ENCODE measurements at regions not wholly inside any gene's neighbourhood (a gene's known extent, or its start where the extent isn't known, plus 50 kb on each side); places are given as distances from the start of the nearest gene placed in this dataset.

DNA sequence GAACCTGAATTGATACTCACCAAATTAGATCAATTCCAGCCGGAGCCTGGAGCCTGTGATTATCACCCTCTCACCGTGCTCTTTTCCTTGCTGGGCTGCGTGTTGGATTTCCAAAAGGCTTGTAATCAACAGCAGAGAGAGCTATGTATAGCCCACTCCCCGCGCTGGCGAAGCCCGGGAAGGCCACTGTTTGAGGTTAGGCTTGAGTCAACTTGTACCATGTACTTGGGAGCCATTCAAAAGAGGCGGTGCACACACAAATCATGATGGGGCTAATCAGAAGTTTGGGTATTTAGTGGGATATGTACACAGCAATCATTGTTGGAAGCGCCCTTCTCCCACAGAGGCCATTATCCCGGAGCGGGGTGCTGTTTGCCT, 151.6 kb downstream of the GLI2 start:
- TF ChIP-seq CTCF (IDR thresholded peaks at IDR 0.05): no peak
- no peak for TF ChIP-seq POLR2A (IDR thresholded peaks at IDR 0.05)
